Activated CD4-positive, alpha-beta T cell treated with anti-CD3 and anti-CD28 coated beads, Interleukin-2, amount 50 U/mL, for 48 hours (primary cell): ENCODE measurements at regions not wholly inside any gene's neighbourhood (a gene's known extent, or its start where the extent isn't known, plus 50 kb on each side); places are given as distances from the start of the nearest gene placed in this dataset.

Experiments
- DNase-seq, 2 experiments: peaks; one replicate each; pipeline ENCODE4 v3.0.0-alpha.2; 2020

DNA sequence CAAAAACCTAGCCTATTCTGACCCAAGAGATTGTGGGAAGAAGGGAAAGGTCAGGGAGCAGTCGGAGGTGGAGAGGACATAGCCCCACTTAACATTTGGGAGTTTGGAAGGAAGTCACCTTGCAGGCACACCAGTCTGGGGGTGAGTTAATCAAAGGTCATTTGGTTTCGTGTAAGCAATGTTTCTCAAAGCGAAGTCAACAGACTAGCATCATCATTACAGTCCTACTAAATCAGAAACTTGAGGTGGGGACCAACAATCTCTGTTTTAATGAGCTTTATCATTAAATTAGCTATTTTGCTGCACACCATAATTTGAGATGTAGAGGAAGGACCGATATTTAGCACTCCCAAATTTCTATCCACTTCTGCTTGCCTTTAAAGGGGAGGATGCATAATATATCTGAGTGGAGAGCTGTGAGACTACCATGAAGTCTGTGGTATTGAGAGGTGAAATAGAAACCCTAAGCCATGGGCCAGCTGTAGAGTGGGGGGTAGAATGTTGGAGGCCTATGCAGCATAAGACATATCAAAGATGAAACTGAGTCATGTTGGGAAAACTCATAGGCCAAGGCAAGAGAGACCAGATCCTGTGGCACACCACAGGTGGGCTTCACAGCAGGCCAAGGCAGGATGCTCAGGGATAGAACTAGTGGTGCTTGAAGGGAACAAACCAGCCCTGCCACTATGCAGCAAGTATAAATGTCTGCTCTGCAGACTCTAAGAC is 141.7 kb upstream of the ANKFN1 start:
- peak in 1 of 2 experiments; percentile 7 for DNase-seq

- no peak for DNase-seq
Observed at GRCh38 chr17:56018211-56018610, 135.1 kb upstream of the ANKFN1 start.

GRCh38 chr17:56020369-56020768 is 132.9 kb upstream of the ANKFN1 start:
- DNase-seq: peak in 1 of 2 experiments; percentile 4

GRCh38 chr17:56021681-56022190 is 131.5 kb upstream of the ANKFN1 start:
- no peak for DNase-seq

DNA sequence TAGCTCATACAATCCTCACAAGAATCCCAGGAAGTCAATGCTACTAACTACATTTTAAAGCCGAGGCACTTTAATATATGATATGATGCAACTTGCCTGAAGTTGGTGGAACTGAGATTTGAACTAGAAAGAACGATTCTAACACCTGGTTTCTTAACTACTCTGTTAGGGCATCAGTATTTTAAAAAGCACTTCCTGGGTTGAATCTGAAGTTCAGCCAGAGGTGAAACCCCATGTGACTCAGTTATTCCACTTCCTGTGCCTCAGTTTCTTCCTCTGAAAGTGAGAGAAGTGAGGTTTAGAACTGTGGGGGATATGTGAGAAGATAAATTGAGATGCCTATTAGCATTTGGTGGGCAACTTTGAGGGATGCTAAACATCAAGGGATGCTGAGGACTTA is 129.4 kb upstream of the ANKFN1 start:
- no peak for DNase-seq

DNA sequence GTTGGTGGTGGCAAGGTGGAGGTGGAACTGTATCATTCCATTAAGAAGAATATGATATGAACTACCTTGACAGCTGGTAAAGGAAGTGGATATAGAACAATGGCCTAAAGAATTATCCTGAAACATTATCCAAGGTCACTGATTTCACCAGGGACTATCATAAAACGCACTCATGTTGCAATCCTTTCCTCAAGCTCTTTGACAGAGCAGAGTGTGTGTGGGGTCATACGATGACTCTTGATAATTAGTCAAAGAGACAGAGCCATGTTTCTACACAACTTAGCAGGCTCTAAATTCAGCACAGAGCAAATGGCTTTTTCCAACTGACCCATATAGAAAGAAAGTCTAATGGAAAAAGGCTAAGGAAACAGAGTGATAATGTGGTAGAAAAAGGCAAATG is 126.4 kb upstream of the ANKFN1 start:
- no peak for DNase-seq

- no peak for DNase-seq
Observed at GRCh38 chr17:56028837-56029236, 124.4 kb upstream of the ANKFN1 start.

- DNase-seq: no peak
Observed at GRCh38 chr17:56030009-56030624, 123.2 kb upstream of the ANKFN1 start.

GRCh38 chr17:56031636-56032035 is 121.6 kb upstream of the ANKFN1 start:
- no peak for DNase-seq

GRCh38 chr17:56034197-56034635 is 119.1 kb upstream of the ANKFN1 start:
- no peak for DNase-seq

GRCh38 chr17:56038131-56038530 is 115.1 kb upstream of the ANKFN1 start:
- no peak for DNase-seq

DNA sequence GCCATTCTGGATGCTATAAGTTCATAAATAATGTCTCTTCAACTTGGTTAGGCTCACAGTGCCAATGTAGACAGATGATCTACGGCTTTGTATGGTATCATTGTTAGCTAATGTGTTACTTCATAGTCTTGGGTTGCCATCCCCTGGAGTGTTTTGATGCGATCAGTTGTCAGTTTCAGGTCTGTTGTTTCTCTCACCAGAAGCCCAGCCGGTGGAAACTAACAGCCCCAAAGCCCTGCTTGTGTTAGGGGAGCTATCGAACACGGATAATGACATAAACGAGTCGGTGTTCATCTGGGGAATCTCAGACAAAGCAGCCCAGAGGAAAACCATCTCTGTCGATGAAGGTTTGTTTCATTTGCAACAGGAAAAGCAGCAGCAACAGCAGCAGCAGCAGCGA is 107.4 kb upstream of the ANKFN1 start:
- no peak for DNase-seq

GRCh38 chr17:56047331-56047730 is 105.9 kb upstream of the ANKFN1 start:
- no peak for DNase-seq

DNA sequence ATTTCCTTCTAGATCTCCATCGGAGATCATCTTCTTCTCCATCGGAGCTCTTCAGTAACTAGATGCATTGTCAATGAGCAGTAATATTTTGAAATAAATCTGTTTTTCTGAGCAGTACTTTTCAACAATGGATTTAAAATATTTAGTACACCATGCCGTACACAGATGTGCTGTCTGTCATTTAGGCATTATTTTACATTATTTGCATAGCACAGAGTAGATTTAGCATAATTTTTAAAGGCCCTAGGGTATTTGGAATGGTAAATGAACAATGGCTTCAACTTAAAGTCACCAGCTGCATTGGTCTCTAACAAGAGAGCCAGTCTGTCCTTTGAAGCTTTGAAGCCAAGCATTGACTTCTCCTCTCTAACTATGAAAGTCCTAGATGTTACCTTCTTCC is 95.4 kb upstream of the ANKFN1 start:
- no peak for DNase-seq

- no peak for DNase-seq
Observed at GRCh38 chr17:56064506-56064905, 88.8 kb upstream of the ANKFN1 start.

DNA sequence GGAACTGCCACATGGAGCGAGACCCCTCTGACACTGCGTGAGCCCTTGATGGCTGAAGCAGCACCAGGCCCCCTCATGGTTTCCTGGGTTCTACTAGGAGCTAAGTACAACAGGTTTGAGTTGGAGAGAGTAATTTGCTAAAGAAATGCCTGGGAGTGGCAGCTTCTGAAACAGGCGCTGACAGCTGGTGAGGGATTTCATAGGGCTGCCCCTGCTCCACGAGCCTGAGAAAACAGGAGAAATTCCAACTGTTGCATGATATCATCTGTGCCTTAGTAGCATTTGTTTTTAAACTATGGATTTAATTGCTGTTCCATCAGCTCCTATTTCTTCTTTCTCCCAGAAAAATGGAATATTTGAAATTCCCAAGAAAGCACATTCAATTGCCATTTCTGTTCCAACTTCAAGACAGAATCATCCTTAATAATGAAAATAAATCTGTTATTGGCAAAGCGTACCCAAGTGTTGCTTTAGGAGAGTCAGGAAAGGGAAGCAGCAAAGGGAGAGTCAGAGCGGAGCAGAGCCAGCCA is 78.8 kb upstream of the ANKFN1 start:
- no peak for DNase-seq

GRCh38 chr17:56076980-56077379 is 76.3 kb upstream of the ANKFN1 start:
- DNase-seq: no peak

DNA sequence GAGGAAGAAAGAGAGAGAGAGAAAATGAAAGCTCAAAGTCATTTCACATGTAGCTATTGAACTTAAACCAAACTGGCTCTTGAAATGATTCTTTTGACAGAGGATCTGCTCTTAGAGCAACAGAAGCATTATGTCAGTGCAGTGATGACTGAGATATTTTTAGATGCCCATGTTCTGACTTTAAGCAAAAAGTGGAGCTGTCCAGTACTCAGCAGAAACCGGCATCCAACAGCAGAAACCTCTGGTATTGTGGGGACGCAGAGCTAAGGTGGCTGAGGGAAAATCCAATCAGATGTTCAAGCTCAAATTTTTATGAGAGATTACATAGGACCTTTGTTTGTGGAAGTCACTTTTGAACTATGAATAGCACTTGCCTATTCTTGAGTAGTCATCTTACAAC is 69.8 kb upstream of the ANKFN1 start:
- DNase-seq: no peak

GRCh38 chr17:56085576-56086267 is 67.6 kb upstream of the ANKFN1 start:
- no peak for DNase-seq

GRCh38 chr17:56087199-56087598 is 66.1 kb upstream of the ANKFN1 start:
- no peak for DNase-seq

DNA sequence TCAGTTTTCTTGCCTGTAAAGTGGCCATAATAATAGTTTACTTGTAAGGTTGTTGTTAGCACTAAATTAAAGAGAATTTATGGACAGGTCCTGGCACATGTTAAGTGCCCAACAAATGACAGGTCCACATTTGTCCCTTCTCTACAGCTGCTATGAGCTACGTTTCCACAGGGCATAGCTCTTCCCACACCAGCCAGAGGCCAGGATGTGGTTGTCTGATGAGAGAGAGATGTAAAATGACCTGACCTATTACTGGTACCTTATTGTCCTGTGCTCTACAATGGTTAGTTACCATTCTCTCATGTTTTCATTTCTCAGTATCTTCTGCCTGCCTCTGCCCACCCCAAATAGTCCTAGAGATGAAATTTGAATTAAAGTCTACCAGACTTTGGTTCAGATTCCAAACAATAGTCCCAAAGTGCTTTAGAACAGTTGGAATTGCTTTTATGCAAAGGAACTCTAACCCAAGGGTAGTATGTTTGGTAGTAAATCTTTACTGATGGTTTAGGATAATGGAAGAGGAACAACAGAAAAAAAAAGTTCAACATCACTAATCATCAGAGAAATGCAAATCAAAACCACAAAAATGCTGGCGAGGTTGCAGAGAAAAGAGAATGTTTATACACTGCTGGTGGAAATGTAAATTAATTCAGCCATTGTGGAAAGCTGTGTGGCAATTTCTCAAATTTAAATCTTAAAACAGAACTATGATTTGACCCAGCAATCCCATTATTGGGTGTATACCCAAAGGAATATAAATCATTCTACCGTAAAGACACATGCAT is 57.1 kb upstream of the ANKFN1 start:
- no peak for DNase-seq

DNA sequence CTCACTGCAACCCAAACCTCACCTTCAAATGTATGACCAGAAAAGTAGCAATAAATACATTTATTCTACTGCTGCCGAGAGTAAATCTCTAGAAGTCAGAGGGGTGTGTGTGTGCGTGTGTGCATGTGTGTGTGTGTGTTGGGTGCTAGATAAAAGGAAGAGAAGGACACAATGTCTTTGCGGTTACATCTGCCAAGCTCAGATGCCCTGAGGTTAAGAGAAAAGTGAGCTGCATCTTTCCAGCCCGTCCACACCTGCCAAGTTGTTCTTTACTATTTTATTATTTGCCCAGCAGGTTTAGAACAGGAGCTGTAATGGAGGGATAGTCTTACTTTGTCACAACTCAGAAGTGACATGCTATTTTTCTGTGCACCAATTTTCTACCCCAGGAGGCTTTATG is 54.5 kb upstream of the ANKFN1 start:
- DNase-seq: no peak

- DNase-seq: no peak
Observed at GRCh38 chr17:56099649-56100048, 53.6 kb upstream of the ANKFN1 start.
